AG04449 (cell line): ENCODE measurements at regions not wholly inside any gene's neighbourhood (a gene's known extent, or its start where the extent isn't known, plus 50 kb on each side); places are given as distances from the start of the nearest gene placed in this dataset.
A peak's percentile ranks its signal among the peaks of the same experiment; 100 is the strongest.
"Not testable (repeated sequence)": the region's sequence is repeated elsewhere in the genome, so short reads cannot be mapped to it uniquely, and the experiment has no call there.

Source experiments
- CTCF ChIA-PET: fragments of 350-600 bp; formaldehyde crosslinking; extraction: SDS; loops from one replicate; lab custom pipeline; 2021; ENCODE audit warnings: antibody characterized with exemption; lab: Yijun Ruan, JAX
- POLR2A ChIA-PET: fragments of 400-600, 350-600 bp; formaldehyde crosslinking; extraction: SDS; loops from one replicate; lab custom pipeline; 2020; ENCODE audit warnings: antibody characterized with exemption, inconsistent platforms; lab: Yijun Ruan, JAX
- DNase-seq: peaks from one replicate; pipeline ENCODE4 v3.0.0-alpha.2; 2010; ENCODE audit warnings: low read depth, low spot score
- H3K4me3 ChIP-seq: 2 replicates; pipeline ENCODE4 v1.5.1; 2011; ENCODE audit warnings: low read depth, mild to moderate bottlenecking, control low read depth, low read length
- TF ChIP-seq, protein P1 (sequence below): IDR thresholded peaks from one replicate; pipeline ENCODE4 v1.5.1; 2011; ENCODE audit warnings: mild to moderate bottlenecking, moderate library complexity, low read length, control low read depth, inconsistent platforms; ENCODE audit not compliant: insufficient read depth; ENCODE audit errors: missing control alignments

DNA sequence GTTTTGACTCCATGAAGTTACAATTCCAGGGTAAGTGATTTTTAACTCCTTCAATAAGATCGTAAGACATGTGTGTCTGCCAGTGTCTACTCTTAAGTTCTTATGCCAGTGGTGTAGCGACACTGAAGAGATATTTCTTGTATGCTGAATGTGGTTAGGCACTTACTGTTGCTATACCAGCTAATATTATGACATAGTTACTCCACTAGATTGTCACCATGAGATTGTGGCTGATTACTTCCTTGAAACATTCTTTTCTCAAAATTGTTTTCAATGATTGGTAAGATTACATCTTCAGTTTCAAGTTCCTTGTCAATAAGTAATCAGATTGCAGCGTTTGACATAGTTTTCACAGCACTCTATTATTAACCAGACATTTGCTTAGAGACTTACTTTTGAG is 60.6 kb upstream of the PAGE5 start:
- no peak for DNase-seq
- TF ChIP-seq, protein P1, sequence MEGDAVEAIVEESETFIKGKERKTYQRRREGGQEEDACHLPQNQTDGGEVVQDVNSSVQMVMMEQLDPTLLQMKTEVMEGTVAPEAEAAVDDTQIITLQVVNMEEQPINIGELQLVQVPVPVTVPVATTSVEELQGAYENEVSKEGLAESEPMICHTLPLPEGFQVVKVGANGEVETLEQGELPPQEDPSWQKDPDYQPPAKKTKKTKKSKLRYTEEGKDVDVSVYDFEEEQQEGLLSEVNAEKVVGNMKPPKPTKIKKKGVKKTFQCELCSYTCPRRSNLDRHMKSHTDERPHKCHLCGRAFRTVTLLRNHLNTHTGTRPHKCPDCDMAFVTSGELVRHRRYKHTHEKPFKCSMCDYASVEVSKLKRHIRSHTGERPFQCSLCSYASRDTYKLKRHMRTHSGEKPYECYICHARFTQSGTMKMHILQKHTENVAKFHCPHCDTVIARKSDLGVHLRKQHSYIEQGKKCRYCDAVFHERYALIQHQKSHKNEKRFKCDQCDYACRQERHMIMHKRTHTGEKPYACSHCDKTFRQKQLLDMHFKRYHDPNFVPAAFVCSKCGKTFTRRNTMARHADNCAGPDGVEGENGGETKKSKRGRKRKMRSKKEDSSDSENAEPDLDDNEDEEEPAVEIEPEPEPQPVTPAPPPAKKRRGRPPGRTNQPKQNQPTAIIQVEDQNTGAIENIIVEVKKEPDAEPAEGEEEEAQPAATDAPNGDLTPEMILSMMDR: no peak
- ChIA-PET CTCF (no interaction called here), POLR2A (no interaction called here)
- H3K4me3 ChIP-seq: no peak overlapping the region

DNA sequence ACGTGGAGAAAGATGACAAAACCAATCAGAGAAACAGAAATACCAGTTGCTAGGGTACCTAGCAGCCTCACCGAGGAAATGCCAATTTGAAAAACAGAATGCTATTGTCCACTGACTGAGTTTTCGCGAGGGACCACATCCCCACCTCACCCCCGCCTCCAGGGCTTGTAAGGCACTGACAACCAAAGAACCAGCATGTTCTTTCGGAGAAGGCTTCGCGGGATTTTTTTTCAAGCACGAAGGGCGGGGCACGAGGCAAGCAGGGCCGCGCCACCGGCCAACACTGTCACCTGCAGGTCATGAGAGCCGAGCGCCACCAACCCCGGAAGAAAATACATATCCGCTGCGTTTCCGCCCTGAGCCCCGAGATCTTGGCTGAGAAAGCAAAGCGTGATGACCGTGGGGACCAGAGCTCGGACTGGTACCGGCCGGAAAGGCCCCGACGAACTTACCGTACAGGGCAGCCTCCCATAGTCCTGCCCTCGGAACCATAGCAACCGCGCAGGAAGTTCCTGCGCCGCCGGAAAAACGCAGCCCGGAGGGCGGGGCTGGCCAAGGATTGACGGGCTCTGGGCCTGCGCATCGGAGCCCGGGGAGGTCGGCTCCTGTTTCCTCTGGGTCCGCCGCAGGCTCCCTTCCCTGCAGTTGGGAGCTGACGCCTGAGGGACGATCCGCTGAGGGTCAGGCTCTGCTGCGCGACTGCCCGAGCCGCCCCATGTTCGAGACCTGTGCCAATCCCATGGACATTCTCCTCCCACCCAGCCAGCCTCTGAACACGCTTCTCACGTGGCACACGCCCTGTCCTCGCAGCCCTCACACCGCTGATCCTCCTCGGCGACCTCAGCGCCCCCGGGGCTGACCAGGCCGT is 59.2 kb upstream of the PAGE5 start:
- TF ChIP-seq, protein P1: peak; percentile 13
- ChIA-PET POLR2A (no interaction called here), CTCF (no interaction called here)
- DNase-seq: peak; percentile 34
- H3K4me3 ChIP-seq: peak overlapping the region; percentile 70

DNA sequence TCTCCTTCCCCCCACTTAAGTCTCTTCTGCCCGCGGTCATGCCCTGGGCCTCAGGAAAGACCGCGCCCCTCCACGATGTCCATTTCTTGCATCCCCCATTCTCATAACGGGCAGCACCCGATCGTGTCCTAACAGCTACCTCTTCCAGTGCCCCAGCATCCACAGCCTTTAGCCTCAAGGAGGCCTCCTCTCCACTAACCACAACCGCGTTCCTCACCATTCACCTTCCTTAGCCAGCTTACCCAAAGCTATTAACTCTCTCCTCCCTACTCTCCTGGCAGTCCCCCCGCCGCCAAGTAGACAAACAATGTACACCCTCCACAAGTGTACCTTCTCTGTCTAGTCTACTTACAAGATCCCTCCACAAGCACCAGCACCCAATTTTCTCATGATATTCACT is 58.6 kb upstream of the PAGE5 start:
- H3K4me3 ChIP-seq: peak overlapping the region; percentile 70
- DNase-seq: no peak
- CTCF ChIA-PET: no interaction called here
- POLR2A ChIA-PET: no interaction called here
- TF ChIP-seq, protein P1: no peak

- ChIA-PET POLR2A (no interaction called here), CTCF (no interaction called here)
- TF ChIP-seq, protein P1: no peak
- no peak overlapping the region for H3K4me3 ChIP-seq
- DNase-seq: no peak
These were observed 57.0 kb upstream of the PAGE5 start for GRCh38 chrX:55163171-55163570.

DNA sequence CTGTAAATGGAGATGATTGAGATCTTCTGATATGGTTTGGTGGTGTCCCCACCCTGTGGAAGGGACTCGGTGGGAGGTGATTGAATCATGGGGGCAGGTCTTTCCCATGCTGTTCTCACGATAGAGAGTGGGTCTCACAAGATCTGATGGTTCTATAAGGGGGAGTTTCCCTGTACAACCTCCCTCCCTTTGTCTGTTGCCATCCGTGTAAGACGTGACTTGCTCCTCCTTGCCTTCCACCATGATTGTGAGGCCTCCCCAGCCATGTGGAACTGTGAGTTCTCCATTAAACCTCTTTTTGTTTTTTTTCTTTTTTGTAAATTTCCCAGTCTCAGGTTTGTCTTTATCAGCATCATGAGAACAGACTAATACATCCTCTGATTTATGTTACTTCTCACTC is 55.1 kb upstream of the PAGE5 start:
- CTCF ChIA-PET, POLR2A ChIA-PET, DNase-seq, H3K4me3 ChIP-seq: not testable (repeated sequence)

- POLR2A ChIA-PET: no interaction called here
These were observed 52.9 kb upstream of the PAGE5 start for GRCh38 chrX:55167124-55167803.

More at GRCh38 chrX:55167124-55167803, 52.9 kb upstream of the PAGE5 start:
- TF ChIP-seq, protein P1: no peak
- H3K4me3 ChIP-seq: no peak overlapping the region
- CTCF ChIA-PET: no interaction called here
- DNase-seq: no peak
